ENCODE measurements at regions not wholly inside any gene's neighbourhood (a gene's known extent, or its start where the extent isn't known, plus 50 kb on each side); places are given as distances from the start of the nearest gene placed in this dataset.

DNA sequence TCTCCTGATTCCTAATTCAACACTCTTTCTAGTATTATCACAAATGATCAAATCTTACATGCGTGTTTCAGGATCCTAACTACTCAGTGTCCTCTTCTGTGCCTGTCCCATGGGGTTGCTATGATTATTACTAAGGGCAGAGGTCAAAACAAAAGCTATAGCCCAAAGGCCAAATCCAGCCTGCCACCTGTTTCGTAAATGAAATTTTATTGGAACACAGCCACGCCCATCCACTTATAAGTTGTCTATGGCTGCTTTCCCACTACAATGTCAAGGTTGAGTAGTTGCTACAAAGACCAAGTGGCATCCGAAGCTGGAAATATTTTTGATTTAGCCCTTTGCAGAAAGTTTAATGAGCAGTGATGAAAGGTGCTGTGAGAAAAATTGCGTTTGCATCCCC, 336.6 kb downstream of the TMEM114 start:
- Histone ChIP-seq H3K27me3 (ENCODE audit: insufficient read depth, low read length) (no peaks in the 10 kb centered on the region), H3K9me3 (ENCODE audit: insufficient read depth, low read depth, low read length) (no peaks in the 10 kb centered on the region), H3K4me3 (ENCODE audit: low read depth, low read length) (no peak overlapping the region), H3K14ac (ENCODE audit: low read length) (no peak overlapping the region), H3K9ac (ENCODE audit: low read length) (no peak overlapping the region), H3K18ac (ENCODE audit: low read length) (no peak overlapping the region), H3K4me1 (ENCODE audit: control insufficient read depth in 1 of 2, insufficient read depth in 2 of 2, low read length in 2 of 2) (no peaks in the 10 kb centered on the region), H3K23ac (ENCODE audit: low read length) (no peak overlapping the region), H4K91ac (ENCODE audit: low read depth, low read length) (no peak overlapping the region), H3K4ac (ENCODE audit: low read depth, low read length) (no peak overlapping the region), H2AFZ (ENCODE audit: insufficient read depth, low read length, poor library complexity) (no peak overlapping the region), H3K79me1 (ENCODE audit: low read length) (no peaks in the 10 kb centered on the region), H4K8ac (ENCODE audit: low read depth, low read length) (no peak overlapping the region), H4K12ac (ENCODE audit: low read depth, low read length) (no peak overlapping the region), H3K79me2 (ENCODE audit: control insufficient read depth, insufficient read depth, low read length, poor library complexity) (no peaks in the 10 kb centered on the region), H3K4me2 (ENCODE audit: low read length) (no peak overlapping the region), H2BK12ac (ENCODE audit: low read length) (no peak overlapping the region), H2BK120ac (ENCODE audit: insufficient read depth, low read length, poor library complexity) (no peak overlapping the region), H2AK5ac (ENCODE audit: low read length) (no peak overlapping the region), H3K36me3 (ENCODE audit: control insufficient read depth in 1 of 2, insufficient read depth in 2 of 2, low read length in 2 of 2) (no peaks in the 10 kb centered on the region), H2BK5ac (ENCODE audit: low read depth, low read length, poor library complexity) (no peak overlapping the region), H3K27ac (ENCODE audit: low read depth, low read length) (no peak overlapping the region)
- WGBS (ENCODE audit: extremely low coverage, insufficient coverage, insufficient read length), result no CpG with 5 or more reads among the region's 5 CpGs
- no peak for DNase-seq

- Histone ChIP-seq H2AK5ac (ENCODE audit: low read length) (no peak overlapping the region), H2BK120ac (ENCODE audit: insufficient read depth, low read length, poor library complexity) (no peak overlapping the region), H3K9me3 (ENCODE audit: insufficient read depth, low read depth, low read length) (no peaks in the 10 kb centered on the region), H3K79me2 (ENCODE audit: control insufficient read depth, insufficient read depth, low read length, poor library complexity) (no peaks in the 10 kb centered on the region), H2AFZ (ENCODE audit: insufficient read depth, low read length, poor library complexity) (no peak overlapping the region), H3K79me1 (ENCODE audit: low read length) (no peaks in the 10 kb centered on the region), H4K8ac (ENCODE audit: low read depth, low read length) (no peak overlapping the region), H3K23ac (ENCODE audit: low read length) (no peak overlapping the region), H2BK5ac (ENCODE audit: low read depth, low read length, poor library complexity) (no peak overlapping the region), H4K91ac (ENCODE audit: low read depth, low read length) (no peak overlapping the region), H3K4ac (ENCODE audit: low read depth, low read length) (no peak overlapping the region), H3K4me1 (ENCODE audit: control insufficient read depth in 1 of 2, insufficient read depth in 2 of 2, low read length in 2 of 2) (no peaks in the 10 kb centered on the region), H4K12ac (ENCODE audit: low read depth, low read length) (no peak overlapping the region), H3K27ac (ENCODE audit: low read depth, low read length) (no peak overlapping the region), H3K4me2 (ENCODE audit: low read length) (no peak overlapping the region), H3K14ac (ENCODE audit: low read length) (no peak overlapping the region), H3K18ac (ENCODE audit: low read length) (no peak overlapping the region), H3K27me3 (ENCODE audit: insufficient read depth, low read length) (no peaks in the 10 kb centered on the region), H2BK12ac (ENCODE audit: low read length) (no peak overlapping the region), H3K36me3 (ENCODE audit: control insufficient read depth in 1 of 2, insufficient read depth in 2 of 2, low read length in 2 of 2) (no peaks in the 10 kb centered on the region), H3K4me3 (ENCODE audit: low read depth, low read length) (no peak overlapping the region), H3K9ac (ENCODE audit: low read length) (no peak overlapping the region)
- DNase-seq, result no peak
- WGBS (ENCODE audit: extremely low coverage, insufficient coverage, insufficient read length), result no CpG with 5 or more reads among the region's 2 CpGs
These were observed 338.6 kb downstream of the TMEM114 start for GRCh38 chr16:8251727-8252126.

- Histone ChIP-seq H3K9ac (ENCODE audit: low read length) (no peak overlapping the region), H3K18ac (ENCODE audit: low read length) (no peak overlapping the region), H3K9me3 (ENCODE audit: insufficient read depth, low read depth, low read length) (no peaks in the 10 kb centered on the region), H3K4me3 (ENCODE audit: low read depth, low read length) (no peak overlapping the region), H3K79me1 (ENCODE audit: low read length) (no peaks in the 10 kb centered on the region), H4K8ac (ENCODE audit: low read depth, low read length) (no peak overlapping the region), H2BK5ac (ENCODE audit: low read depth, low read length, poor library complexity) (no peak overlapping the region), H3K36me3 (ENCODE audit: control insufficient read depth in 1 of 2, insufficient read depth in 2 of 2, low read length in 2 of 2) (no peaks in the 10 kb centered on the region), H3K27me3 (ENCODE audit: insufficient read depth, low read length) (no peaks in the 10 kb centered on the region), H3K4me2 (ENCODE audit: low read length) (no peak overlapping the region), H4K12ac (ENCODE audit: low read depth, low read length) (no peak overlapping the region), H2AFZ (ENCODE audit: insufficient read depth, low read length, poor library complexity) (no peak overlapping the region), H3K23ac (ENCODE audit: low read length) (no peak overlapping the region), H3K4me1 (ENCODE audit: control insufficient read depth in 1 of 2, insufficient read depth in 2 of 2, low read length in 2 of 2) (no peaks in the 10 kb centered on the region), H2AK5ac (ENCODE audit: low read length) (no peak overlapping the region), H4K91ac (ENCODE audit: low read depth, low read length) (no peak overlapping the region), H2BK12ac (ENCODE audit: low read length) (no peak overlapping the region), H3K27ac (ENCODE audit: low read depth, low read length) (no peak overlapping the region), H2BK120ac (ENCODE audit: insufficient read depth, low read length, poor library complexity) (no peak overlapping the region), H3K14ac (ENCODE audit: low read length) (no peak overlapping the region), H3K79me2 (ENCODE audit: control insufficient read depth, insufficient read depth, low read length, poor library complexity) (no peaks in the 10 kb centered on the region), H3K4ac (ENCODE audit: low read depth, low read length) (no peak overlapping the region)
- WGBS (ENCODE audit: extremely low coverage, insufficient coverage, insufficient read length), result no CpG with 5 or more reads among the region's 3 CpGs
- DNase-seq, result no peak
These were observed 339.0 kb downstream of the TMEM114 start for GRCh38 chr16:8251298-8251697.

DNA sequence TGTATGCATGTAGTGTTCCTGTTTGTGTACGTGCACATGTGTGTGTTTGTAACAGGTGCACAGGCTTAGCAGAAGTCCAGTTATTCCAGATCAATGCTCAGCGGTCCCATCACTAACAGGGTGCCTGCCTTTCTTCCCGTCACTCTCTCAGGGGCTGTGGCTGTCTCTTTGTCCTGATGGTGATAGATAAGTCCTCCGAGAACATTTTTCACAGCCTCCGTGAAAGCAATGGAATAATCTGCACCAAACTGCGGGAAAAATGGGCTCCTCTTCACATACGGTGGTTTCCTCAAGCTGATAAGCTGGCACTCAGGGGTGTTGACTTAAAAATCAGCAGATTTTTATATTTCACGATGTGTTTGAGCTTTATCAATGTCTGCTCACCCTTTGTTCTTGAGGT, 342.3 kb downstream of the TMEM114 start:
- H2BK12ac ChIP-seq (ENCODE audit: low read length), result no peak overlapping the region
- no peak for DNase-seq
- no peaks in the 10 kb centered on the region for H3K4me1 ChIP-seq (ENCODE audit: control insufficient read depth in 1 of 2, insufficient read depth in 2 of 2, low read length in 2 of 2)
- no peak overlapping the region for H3K4ac ChIP-seq (ENCODE audit: low read depth, low read length)
- no peak overlapping the region for H3K4me2 ChIP-seq (ENCODE audit: low read length)
- WGBS (ENCODE audit: extremely low coverage, insufficient coverage, insufficient read length), result no CpG with 5 or more reads among the region's 8 CpGs
- H2BK5ac ChIP-seq (ENCODE audit: low read depth, low read length, poor library complexity), result no peak overlapping the region
- no peak overlapping the region for H2AFZ ChIP-seq (ENCODE audit: insufficient read depth, low read length, poor library complexity)
- H3K9ac ChIP-seq (ENCODE audit: low read length), result no peak overlapping the region
- no peak overlapping the region for H4K91ac ChIP-seq (ENCODE audit: low read depth, low read length)
- H4K12ac ChIP-seq (ENCODE audit: low read depth, low read length), result no peak overlapping the region
- no peaks in the 10 kb centered on the region for H3K9me3 ChIP-seq (ENCODE audit: insufficient read depth, low read depth, low read length)
- H3K23ac ChIP-seq (ENCODE audit: low read length), result no peak overlapping the region
- no peak overlapping the region for H3K4me3 ChIP-seq (ENCODE audit: low read depth, low read length)
- no peaks in the 10 kb centered on the region for H3K27me3 ChIP-seq (ENCODE audit: insufficient read depth, low read length)
- no peak overlapping the region for H3K27ac ChIP-seq (ENCODE audit: low read depth, low read length)
- H3K79me2 ChIP-seq (ENCODE audit: control insufficient read depth, insufficient read depth, low read length, poor library complexity), result no peaks in the 10 kb centered on the region
- no peak overlapping the region for H2AK5ac ChIP-seq (ENCODE audit: low read length)
- H3K36me3 ChIP-seq (ENCODE audit: control insufficient read depth in 1 of 2, insufficient read depth in 2 of 2, low read length in 2 of 2), result no peaks in the 10 kb centered on the region
- no peak overlapping the region for H4K8ac ChIP-seq (ENCODE audit: low read depth, low read length)
- H2BK120ac ChIP-seq (ENCODE audit: insufficient read depth, low read length, poor library complexity), result no peak overlapping the region
- H3K14ac ChIP-seq (ENCODE audit: low read length), result no peak overlapping the region
- H3K79me1 ChIP-seq (ENCODE audit: low read length), result no peaks in the 10 kb centered on the region
- H3K18ac ChIP-seq (ENCODE audit: low read length), result no peak overlapping the region

Data from trophoblast cell (in vitro differentiated cells and primary cell).